ENCODE measurements at regions not wholly inside any gene's neighbourhood (a gene's known extent, or its start where the extent isn't known, plus 50 kb on each side); places are given as distances from the start of the nearest gene placed in this dataset.

- Histone ChIP-seq H3K9me3 (replicated peaks in 1 of 11) (peaks cover 0 to 16% (median 4%) of the 10 kb centered on the region in 11 experiments; a peak in 12 of 22 replicates), H3K36me3 (no peaks in the 10 kb centered on the region), H3K9ac (no peak overlapping the region), H3K4me3 (no peak overlapping the region), H4K20me1 (no peaks in the 10 kb centered on the region), H3K27ac (no peak overlapping the region), H3K4me2 (no peak overlapping the region), H3K27me3 (no peaks in the 10 kb centered on the region), H3K4me1 (peaks cover 2 to 15% (median 8%) of the 10 kb centered on the region in 10 experiments; a peak in 17 of 20 replicates)
- no peak for TF ChIP-seq Cebpa-rat (IDR thresholded peaks at IDR 0.05)
Observed at GRCh38 chr4:170414360-170414759, 324.6 kb upstream of the AADAT start.

- Histone ChIP-seq H3K4me2 (no peak overlapping the region), H3K27ac (no peak overlapping the region), H3K4me3 (no peak overlapping the region), H3K27me3 (no peaks in the 10 kb centered on the region), H3K4me1 (peaks cover 0 to 13% (median 6%) of the 10 kb centered on the region in 10 experiments; a peak in 9 of 20 replicates), H4K20me1 (no peaks in the 10 kb centered on the region), H3K9ac (no peak overlapping the region), H3K36me3 (no peaks in the 10 kb centered on the region), H3K9me3 (replicated peaks in 1 of 11) (peaks cover 0 to 13% (median 4%) of the 10 kb centered on the region in 11 experiments; a peak in 12 of 22 replicates)
- no peak for TF ChIP-seq Cebpa-rat (IDR thresholded peaks at IDR 0.05)
Observed at GRCh38 chr4:170413951-170414350, 324.2 kb upstream of the AADAT start.

GRCh38 chr4:170400361-170400760, 310.6 kb upstream of the AADAT start:
- TF ChIP-seq Cebpa-rat (IDR thresholded peaks at IDR 0.05): no peak
- Histone ChIP-seq H3K27me3 (no peaks in the 10 kb centered on the region), H3K4me1 (no peaks in the 10 kb centered on the region), H4K20me1 (no peaks in the 10 kb centered on the region), H3K4me2 (no peak overlapping the region), H3K9me3 (replicated peaks in 1 of 11) (no peaks in the 10 kb centered on the region), H3K27ac (no peak overlapping the region), H3K36me3 (no peaks in the 10 kb centered on the region), H3K4me3 (no peak overlapping the region), H3K9ac (no peak overlapping the region)

GRCh38 chr4:170399581-170400293, 310.0 kb upstream of the AADAT start:
- H3K27ac ChIP-seq: no peak overlapping the region
- no peak overlapping the region for H3K9ac ChIP-seq
- no peaks in the 10 kb centered on the region for H3K36me3 ChIP-seq
- TF ChIP-seq Cebpa-rat (IDR thresholded peaks at IDR 0.05): no peak
- no peaks in the 10 kb centered on the region for H3K4me1 ChIP-seq
- no peak overlapping the region for H3K4me2 ChIP-seq
- no peaks in the 10 kb centered on the region for H4K20me1 ChIP-seq
- no peaks in the 10 kb centered on the region for H3K27me3 ChIP-seq
- H3K9me3 ChIP-seq (replicated peaks in 1 of 11): no peaks in the 10 kb centered on the region
- no peak overlapping the region for H3K4me3 ChIP-seq

- Histone ChIP-seq H3K36me3 (no peaks in the 10 kb centered on the region), H3K27ac (no peak overlapping the region), H3K9ac (no peak overlapping the region), H3K27me3 (no peaks in the 10 kb centered on the region), H3K4me3 (no peak overlapping the region), H3K9me3 (replicated peaks in 1 of 11) (no peaks in the 10 kb centered on the region), H3K4me1 (no peaks in the 10 kb centered on the region), H3K4me2 (no peak overlapping the region), H4K20me1 (no peaks in the 10 kb centered on the region)
- TF ChIP-seq Cebpa-rat (IDR thresholded peaks at IDR 0.05): no peak
Observed at GRCh38 chr4:170398218-170398617, 308.5 kb upstream of the AADAT start.

GRCh38 chr4:170395773-170396172, 306.0 kb upstream of the AADAT start:
- Histone ChIP-seq H3K4me2 (no peak overlapping the region), H3K27ac (no peak overlapping the region), H3K4me3 (no peak overlapping the region), H3K27me3 (no peaks in the 10 kb centered on the region), H3K36me3 (no peaks in the 10 kb centered on the region), H3K4me1 (peaks cover 10 to 14% (median 12%) of the 10 kb centered on the region in 10 experiments), H4K20me1 (no peaks in the 10 kb centered on the region), H3K9ac (no peak overlapping the region), H3K9me3 (replicated peaks in 1 of 11) (no peaks in the 10 kb centered on the region)
- no peak for TF ChIP-seq Cebpa-rat (IDR thresholded peaks at IDR 0.05)

- peak overlapping the region; percentile 36 to 63 (median 51) for H3K4me2 ChIP-seq
- peaks cover 13 to 22% (median 17%) of the 10 kb centered on the region in 10 experiments for H3K4me1 ChIP-seq
- no peaks in the 10 kb centered on the region for H3K27me3 ChIP-seq
- no peaks in the 10 kb centered on the region for H3K36me3 ChIP-seq
- no peak overlapping the region for H3K9ac ChIP-seq
- no peak for TF ChIP-seq Cebpa-rat (IDR thresholded peaks at IDR 0.05)
- H4K20me1 ChIP-seq: no peaks in the 10 kb centered on the region
- H3K9me3 ChIP-seq (replicated peaks in 1 of 11): 0 out of 22 replicates have a peak, but pooled peaks cover 0 to 5% (median 0%) of the 10 kb centered on the region in 11 experiments
- peak overlapping the region in 7 of 11 experiments; percentile 9 to 66 (median 54); a peak in 12 of 22 replicates for H3K27ac ChIP-seq
- H3K4me3 ChIP-seq: no peak overlapping the region
Observed at GRCh38 chr4:170391066-170391740, 301.4 kb upstream of the AADAT start.

- H3K9me3 ChIP-seq (replicated peaks in 1 of 11): peaks cover 5 to 15% (median 9%) of the 10 kb centered on the region in 11 experiments; a peak in 16 of 22 replicates
- no peak for TF ChIP-seq Cebpa-rat (IDR thresholded peaks at IDR 0.05)
- no peaks in the 10 kb centered on the region for H4K20me1 ChIP-seq
- H3K27me3 ChIP-seq: no peaks in the 10 kb centered on the region
- no peak overlapping the region for H3K9ac ChIP-seq
- no peaks in the 10 kb centered on the region for H3K36me3 ChIP-seq
- peaks cover 13 to 22% (median 17%) of the 10 kb centered on the region in 10 experiments for H3K4me1 ChIP-seq
- H3K4me2 ChIP-seq: no peak overlapping the region
- H3K27ac ChIP-seq: no peak overlapping the region
- no peak overlapping the region for H3K4me3 ChIP-seq
Observed at GRCh38 chr4:170389411-170389810, 299.7 kb upstream of the AADAT start.

- Histone ChIP-seq H3K27ac (no peak overlapping the region), H3K27me3 (no peaks in the 10 kb centered on the region), H3K4me3 (no peak overlapping the region), H3K4me2 (no peak overlapping the region), H3K9ac (no peak overlapping the region), H3K4me1 (peaks cover 13 to 22% (median 17%) of the 10 kb centered on the region in 10 experiments), H3K9me3 (replicated peaks in 1 of 11) (peaks cover 5 to 20% (median 9%) of the 10 kb centered on the region in 11 experiments; a peak in 16 of 22 replicates), H3K36me3 (no peaks in the 10 kb centered on the region), H4K20me1 (no peaks in the 10 kb centered on the region)
- TF ChIP-seq Cebpa-rat (IDR thresholded peaks at IDR 0.05): no peak
Observed at GRCh38 chr4:170388255-170388654, 298.5 kb upstream of the AADAT start.

All from BLaER1 treated with 17β-estradiol and CSF1 and Interleukin-3, amounts not matched to agents 10 nM and 100 nM (cell line).